ENCODE measurements at regions not wholly inside any gene's neighbourhood (a gene's known extent, or its start where the extent isn't known, plus 50 kb on each side); places are given as distances from the start of the nearest gene placed in this dataset.

DNA sequence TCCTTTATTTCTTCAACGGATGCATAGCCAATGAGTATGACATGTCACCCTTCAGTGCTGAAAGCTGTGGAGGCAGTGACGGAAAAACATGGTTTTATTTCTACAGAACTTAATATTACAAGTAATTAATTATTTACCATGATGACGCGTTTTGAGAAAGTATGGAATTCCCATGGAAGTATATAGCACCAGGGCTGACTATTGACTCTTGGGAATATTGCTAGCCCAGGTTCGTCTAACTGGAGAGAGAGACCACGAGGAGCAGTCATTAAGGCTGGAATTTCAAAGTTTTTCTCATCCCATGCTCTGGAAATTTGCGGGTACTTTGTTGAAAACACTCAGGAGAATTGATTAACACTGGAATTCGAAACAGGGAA lies 155.2 kb upstream of the PRSS16 start:
- peaks cover 8% of the 10 kb centered on the region for H3F3A ChIP-seq (replicated peaks; ENCODE audit: insufficient read depth)
- peak overlapping the region; percentile 60 to 70 for H3K4me3 ChIP-seq (ENCODE audit: low read depth in 2 of 2, low read length in 1 of 2)
- H3K27ac ChIP-seq (ENCODE audit: low read depth in 2 of 2, low read length in 1 of 2) = peak overlapping the region in 1 of 2 experiments; percentile 50; a peak in 2 of 4 replicates
- POLR2A ChIA-PET = interaction anchor here (0.6 kb wide), 1 partner anchor 54 kb away, joined by 4 read pairs; a partner anchor contains a TSS
- H3K36me3 ChIP-seq (replicated peaks in 1 of 2; ENCODE audit: control insufficient read depth in 1 of 2, insufficient read depth in 2 of 2, low read length in 1 of 2) = no peaks in the 10 kb centered on the region
- peak; percentile 8 for DNase-seq
- 5% methylated on average over 8 of the region's 8 CpGs for whole genome bisulfite sequencing (ENCODE audit: low lambda C conversion rate)
- peak overlapping the region; percentile 10; the same call in 1 of the 2 replicates for H3K9ac ChIP-seq
- H3K79me2 ChIP-seq (ENCODE audit: insufficient read depth) = no peaks in the 10 kb centered on the region
- H2AFZ ChIP-seq (ENCODE audit: low read depth) = peak overlapping the region; percentile 75; the same call in 1 of the 2 replicates
- H3K9me3 ChIP-seq = no peaks in the 10 kb centered on the region
- H3K9me2 ChIP-seq = no peaks in the 10 kb centered on the region
- TF ChIP-seq ELF1 (IDR thresholded peaks at IDR 0.05) (no peak), SIN3A (IDR thresholded peaks at IDR 0.05; ENCODE audit: borderline replicate concordance, low read depth, low read length) (no peak), RCOR1 (IDR thresholded peaks at IDR 0.05; ENCODE audit: low read length) (no peak), POLR2AphosphoS5 (IDR thresholded peaks at IDR 0.05; ENCODE audit: low read depth, low read length) (no peak), RAD21 (IDR thresholded peaks at IDR 0.05; ENCODE audit: low read length) (no peak), FOSL2 (IDR thresholded peaks at IDR 0.05; ENCODE audit: borderline replicate concordance, low read depth) (no peak), GATA2 (CRISPR knock-in tag; IDR thresholded peaks at IDR 0.05) (no peak), FOXJ3 (CRISPR knock-in tag; IDR thresholded peaks at IDR 0.05) (no peak), RFX5 (IDR thresholded peaks at IDR 0.05; ENCODE audit: low read length) (no peak), NFIC (IDR thresholded peaks at IDR 0.05; ENCODE audit: borderline replicate concordance) (no peak), TEAD4 (IDR thresholded peaks at IDR 0.05; ENCODE audit: borderline replicate concordance, insufficient read depth) (no peak), CHD2 (IDR thresholded peaks at IDR 0.05; ENCODE audit: low read length, partially characterized antibody) (no peak), EP300 (IDR thresholded peaks at IDR 0.05; ENCODE audit: borderline replicate concordance in 1 of 2, low read depth in 1 of 2, low read length in 1 of 2) (no peak), JUND (IDR thresholded peaks at IDR 0.05) (no peak), GABPA (IDR thresholded peaks at IDR 0.05; ENCODE audit: low read depth) (no peak), TCF12 (IDR thresholded peaks at IDR 0.05) (no peak)
- TF ChIP-seq, protein P1, sequence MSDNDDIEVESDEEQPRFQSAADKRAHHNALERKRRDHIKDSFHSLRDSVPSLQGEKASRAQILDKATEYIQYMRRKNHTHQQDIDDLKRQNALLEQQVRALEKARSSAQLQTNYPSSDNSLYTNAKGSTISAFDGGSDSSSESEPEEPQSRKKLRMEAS (IDR thresholded peaks at IDR 0.05; ENCODE audit: low read depth) = no peak
- TF ChIP-seq, protein P2, sequence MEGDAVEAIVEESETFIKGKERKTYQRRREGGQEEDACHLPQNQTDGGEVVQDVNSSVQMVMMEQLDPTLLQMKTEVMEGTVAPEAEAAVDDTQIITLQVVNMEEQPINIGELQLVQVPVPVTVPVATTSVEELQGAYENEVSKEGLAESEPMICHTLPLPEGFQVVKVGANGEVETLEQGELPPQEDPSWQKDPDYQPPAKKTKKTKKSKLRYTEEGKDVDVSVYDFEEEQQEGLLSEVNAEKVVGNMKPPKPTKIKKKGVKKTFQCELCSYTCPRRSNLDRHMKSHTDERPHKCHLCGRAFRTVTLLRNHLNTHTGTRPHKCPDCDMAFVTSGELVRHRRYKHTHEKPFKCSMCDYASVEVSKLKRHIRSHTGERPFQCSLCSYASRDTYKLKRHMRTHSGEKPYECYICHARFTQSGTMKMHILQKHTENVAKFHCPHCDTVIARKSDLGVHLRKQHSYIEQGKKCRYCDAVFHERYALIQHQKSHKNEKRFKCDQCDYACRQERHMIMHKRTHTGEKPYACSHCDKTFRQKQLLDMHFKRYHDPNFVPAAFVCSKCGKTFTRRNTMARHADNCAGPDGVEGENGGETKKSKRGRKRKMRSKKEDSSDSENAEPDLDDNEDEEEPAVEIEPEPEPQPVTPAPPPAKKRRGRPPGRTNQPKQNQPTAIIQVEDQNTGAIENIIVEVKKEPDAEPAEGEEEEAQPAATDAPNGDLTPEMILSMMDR (IDR thresholded peaks at IDR 0.05) = no peak
- TF ChIP-seq, protein P3, sequence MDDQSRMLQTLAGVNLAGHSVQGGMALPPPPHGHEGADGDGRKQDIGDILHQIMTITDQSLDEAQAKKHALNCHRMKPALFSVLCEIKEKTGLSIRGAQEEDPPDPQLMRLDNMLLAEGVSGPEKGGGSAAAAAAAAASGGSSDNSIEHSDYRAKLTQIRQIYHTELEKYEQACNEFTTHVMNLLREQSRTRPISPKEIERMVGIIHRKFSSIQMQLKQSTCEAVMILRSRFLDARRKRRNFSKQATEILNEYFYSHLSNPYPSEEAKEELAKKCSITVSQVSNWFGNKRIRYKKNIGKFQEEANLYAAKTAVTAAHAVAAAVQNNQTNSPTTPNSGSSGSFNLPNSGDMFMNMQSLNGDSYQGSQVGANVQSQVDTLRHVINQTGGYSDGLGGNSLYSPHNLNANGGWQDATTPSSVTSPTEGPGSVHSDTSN (IDR thresholded peaks at IDR 0.05) = no peak
- TF ChIP-seq, protein P4, sequence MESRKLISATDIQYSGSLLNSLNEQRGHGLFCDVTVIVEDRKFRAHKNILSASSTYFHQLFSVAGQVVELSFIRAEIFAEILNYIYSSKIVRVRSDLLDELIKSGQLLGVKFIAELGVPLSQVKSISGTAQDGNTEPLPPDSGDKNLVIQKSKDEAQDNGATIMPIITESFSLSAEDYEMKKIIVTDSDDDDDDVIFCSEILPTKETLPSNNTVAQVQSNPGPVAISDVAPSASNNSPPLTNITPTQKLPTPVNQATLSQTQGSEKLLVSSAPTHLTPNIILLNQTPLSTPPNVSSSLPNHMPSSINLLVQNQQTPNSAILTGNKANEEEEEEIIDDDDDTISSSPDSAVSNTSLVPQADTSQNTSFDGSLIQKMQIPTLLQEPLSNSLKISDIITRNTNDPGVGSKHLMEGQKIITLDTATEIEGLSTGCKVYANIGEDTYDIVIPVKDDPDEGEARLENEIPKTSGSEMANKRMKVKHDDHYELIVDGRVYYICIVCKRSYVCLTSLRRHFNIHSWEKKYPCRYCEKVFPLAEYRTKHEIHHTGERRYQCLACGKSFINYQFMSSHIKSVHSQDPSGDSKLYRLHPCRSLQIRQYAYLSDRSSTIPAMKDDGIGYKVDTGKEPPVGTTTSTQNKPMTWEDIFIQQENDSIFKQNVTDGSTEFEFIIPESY (IDR thresholded peaks at IDR 0.05; ENCODE audit: borderline replicate concordance, low read depth) = no peak
- CTCF ChIA-PET = interaction anchor here (1.4 to 1.7 kb wide), 3 partner anchors 14 to 496 kb away, joined by 5 to 8 read pairs (median 6); partner anchors contain the start of gene ABT1
- no peaks in the 10 kb centered on the region for H4K20me1 ChIP-seq (ENCODE audit: insufficient read depth)
- H3K4me1 ChIP-seq (ENCODE audit: control insufficient read depth in 1 of 2, insufficient read depth in 2 of 2, low read depth in 1 of 2, low read length in 1 of 2) = peaks cover 4 to 5% of the 10 kb centered on the region in 2 experiments; a peak in 3 of 4 replicates
- peak overlapping the region; percentile 73 for H3K4me2 ChIP-seq
- no peaks in the 10 kb centered on the region; the same call in 1 of the 2 replicates for H3K27me3 ChIP-seq (ENCODE audit: insufficient read depth)
